Stimulated activated naive CD8-positive, alpha-beta T cell treated with anti-CD3 and anti-CD28 coated beads, Interleukin-15, Interleukin-2, amounts not matched to agents 100 U/mL and 50 U/mL, for 24 hours (primary cell): ENCODE measurements at regions not wholly inside any gene's neighbourhood (a gene's known extent, or its start where the extent isn't known, plus 50 kb on each side); places are given as distances from the start of the nearest gene placed in this dataset.

Experiments
- ATAC-seq: fragments of 150-1000 bp; cut with Tn5 transposase; one replicate; pipeline ENCODE4 v1.10.0; 2021
- DNase-seq: peaks from one replicate; pipeline ENCODE4 v3.0.0; 2021

DNA sequence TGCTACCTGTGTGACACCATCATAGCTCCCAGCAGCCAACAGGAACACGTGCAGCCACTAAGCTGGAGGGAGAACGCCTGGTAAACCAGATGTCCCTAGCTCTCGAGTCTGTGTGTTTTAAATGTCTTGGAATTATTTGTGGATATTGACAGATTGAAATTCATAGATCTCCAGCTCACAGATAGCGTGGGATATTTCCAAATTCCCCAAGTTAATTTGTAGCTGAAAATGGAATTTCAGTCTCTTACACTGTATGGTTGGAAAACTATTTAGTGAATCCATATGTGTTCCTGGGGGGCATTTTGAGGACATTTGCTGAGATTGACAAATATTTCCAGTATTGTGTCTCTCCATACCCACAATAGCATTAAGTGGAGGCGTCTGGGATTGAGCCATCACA is 618.6 kb upstream of the TMEM132C start:
- DNase-seq (no peak), ATAC-seq (no peak)

- ATAC-seq (no peak), DNase-seq (no peak)
These were observed 617.0 kb upstream of the TMEM132C start for GRCh38 chr12:127649961-127650360.

DNA sequence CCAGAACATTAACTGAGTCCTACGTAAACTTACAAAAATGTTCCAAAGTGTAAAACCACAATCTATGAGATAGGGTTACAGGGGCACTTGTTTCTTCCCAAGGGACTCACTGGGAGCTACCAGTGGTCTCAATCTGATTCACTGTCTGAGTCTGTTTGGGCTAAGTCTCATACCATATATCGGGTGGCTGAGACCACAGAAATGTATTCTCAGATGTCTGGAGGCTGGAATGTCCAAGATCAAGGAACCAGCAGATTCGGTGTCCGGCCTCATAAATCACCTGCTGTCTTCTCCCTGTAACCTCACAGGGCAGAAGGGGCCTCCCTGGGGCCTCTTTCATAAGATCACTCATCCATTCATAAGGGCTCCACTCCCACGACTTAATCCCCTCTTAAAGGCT is 616.3 kb upstream of the TMEM132C start:
- no peak for DNase-seq

DNA sequence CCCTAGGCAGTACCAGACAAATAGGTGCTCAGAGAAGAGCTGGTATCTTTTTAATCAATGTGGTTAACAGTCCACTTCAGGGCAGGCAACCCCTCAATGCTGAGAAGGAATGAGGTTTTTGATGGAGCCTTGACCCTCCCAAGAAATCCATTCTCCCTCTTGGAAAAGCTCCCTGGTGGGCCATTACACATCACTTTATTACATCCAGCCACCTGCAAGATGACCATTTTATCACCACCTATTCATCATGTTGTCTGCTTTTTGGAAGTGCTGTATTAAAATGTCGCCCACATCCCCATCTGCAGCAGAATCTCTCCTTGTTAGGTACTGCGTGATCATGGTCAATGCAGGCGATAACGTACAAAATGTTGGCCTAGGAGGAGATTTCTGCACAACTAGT is 614.7 kb upstream of the TMEM132C start:
- no peak for ATAC-seq
- no peak for DNase-seq

More for the DNA sequence above, 616.3 kb upstream of the TMEM132C start:
- ATAC-seq = no peak

DNA sequence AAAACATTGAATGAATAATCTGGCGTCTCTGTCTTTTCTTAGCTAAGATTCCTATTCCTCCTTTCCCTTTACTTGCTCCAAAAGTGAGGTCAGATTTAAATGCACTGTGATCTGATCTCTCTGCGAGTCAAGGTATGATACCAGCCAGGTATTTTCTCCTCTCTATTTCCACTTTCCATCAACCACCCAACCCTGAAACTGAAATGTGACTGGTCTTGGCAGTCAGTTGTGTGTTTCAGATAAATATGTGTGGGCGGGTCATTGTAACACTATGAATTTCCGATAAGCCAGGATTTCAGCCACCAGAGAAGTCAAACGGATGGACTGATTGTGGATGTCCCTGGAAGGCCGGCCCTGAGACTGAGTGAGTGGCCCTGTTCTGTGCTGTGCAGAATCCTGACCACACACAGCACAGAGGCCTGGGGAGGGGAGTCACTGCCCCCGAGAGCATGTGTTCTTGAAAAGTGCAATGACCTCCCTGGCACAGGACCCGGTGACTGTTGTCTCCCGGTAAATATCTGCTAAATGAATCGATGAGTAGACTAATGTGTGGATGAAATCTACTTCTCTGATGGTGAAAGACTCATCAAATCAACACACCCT is 612.5 kb upstream of the TMEM132C start:
- no peak for DNase-seq
- no peak for ATAC-seq

DNA sequence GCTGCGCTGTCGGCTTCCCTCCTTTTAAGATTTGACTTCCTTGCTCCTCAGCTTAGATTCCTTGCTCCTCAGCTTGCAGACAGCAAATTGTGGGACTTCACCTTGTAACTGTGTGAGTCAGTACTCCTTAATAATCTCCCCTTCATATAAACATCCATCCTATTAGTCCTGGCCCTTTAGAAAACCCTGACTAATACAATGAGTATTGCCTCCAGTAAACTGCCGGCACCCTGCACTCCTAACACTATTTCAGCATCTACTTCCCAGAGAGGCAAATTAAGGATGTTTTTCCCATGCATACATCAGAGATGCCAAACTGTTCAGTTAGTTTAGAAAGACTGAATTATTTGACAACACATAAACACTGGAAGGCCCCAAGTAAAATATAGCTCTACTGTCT is 611.3 kb upstream of the TMEM132C start:
- no peak for ATAC-seq
- no peak for DNase-seq

DNA sequence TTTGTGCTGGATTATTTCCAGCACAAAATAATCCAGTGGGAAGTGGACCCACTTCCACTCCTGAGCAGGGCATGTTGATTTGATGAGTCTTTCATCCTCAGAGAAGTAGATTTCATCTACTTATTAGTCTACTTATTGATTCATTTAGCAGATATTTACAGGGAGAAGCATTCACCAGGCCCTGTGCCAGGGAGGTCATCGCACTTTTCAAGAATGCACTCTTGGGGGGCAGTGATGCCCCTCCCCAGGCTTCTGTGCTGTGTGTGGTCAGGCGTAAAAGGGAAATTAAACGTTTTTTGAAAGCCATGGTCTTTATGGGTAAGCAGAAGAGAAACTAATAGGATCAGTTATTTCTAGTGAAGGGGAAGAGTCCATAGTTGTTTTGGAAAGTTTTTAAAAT is 610.7 kb upstream of the TMEM132C start:
- no peak for DNase-seq

GRCh38 chr12:127657036-127657435 is 609.9 kb upstream of the TMEM132C start:
- DNase-seq (no peak), ATAC-seq (no peak)

More for the DNA sequence above, 610.7 kb upstream of the TMEM132C start:
- no peak for ATAC-seq

DNA sequence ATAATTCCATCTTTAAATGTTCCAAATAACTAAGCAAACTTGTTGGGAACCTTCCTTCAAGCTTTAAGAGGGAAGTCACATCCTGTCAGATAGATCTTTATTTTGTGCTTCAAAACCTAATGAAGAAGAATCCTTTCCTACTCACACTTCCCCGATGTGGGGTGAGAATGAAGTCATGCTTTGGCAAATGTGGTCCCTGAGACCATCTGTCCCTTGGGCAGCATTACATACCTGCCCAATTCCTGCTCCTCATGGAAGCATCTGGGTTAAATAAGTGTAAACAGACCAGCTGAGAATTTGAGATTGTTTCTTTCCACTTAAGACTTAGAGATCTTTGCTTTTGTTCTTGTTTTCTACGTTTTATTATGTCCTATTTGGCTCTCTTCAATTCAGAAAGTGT is 606.0 kb upstream of the TMEM132C start:
- no peak for ATAC-seq
- DNase-seq = no peak

DNA sequence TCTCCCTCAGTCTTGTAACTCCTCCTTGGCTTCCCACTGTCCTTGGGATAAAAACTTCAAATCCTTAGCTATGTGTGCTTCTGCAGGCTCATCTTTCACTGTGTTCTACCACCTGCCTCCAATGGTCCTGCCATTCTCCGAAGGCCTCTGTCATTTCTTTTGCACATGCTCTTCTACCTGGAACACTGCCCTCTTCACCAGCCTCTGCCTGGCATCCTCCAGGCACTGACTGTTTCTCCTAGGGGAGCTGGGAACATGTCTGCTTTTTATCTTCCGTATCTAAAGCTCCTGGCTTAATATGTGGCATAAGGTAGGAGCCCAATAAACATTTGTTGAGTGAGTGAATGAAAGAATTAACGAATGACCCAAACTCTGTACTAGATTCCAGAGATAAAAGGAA is 603.3 kb upstream of the TMEM132C start:
- DNase-seq (no peak), ATAC-seq (no peak)

- ATAC-seq (no peak), DNase-seq (no peak)
These were observed 602.1 kb upstream of the TMEM132C start for GRCh38 chr12:127664901-127665300.

GRCh38 chr12:127667131-127667685 is 599.8 kb upstream of the TMEM132C start:
- ATAC-seq (no peak), DNase-seq (no peak)

GRCh38 chr12:127670294-127670693 is 596.7 kb upstream of the TMEM132C start:
- ATAC-seq = no peak

GRCh38 chr12:127670796-127671195 is 596.2 kb upstream of the TMEM132C start:
- ATAC-seq (no peak), DNase-seq (no peak)

More at GRCh38 chr12:127670294-127670693, 596.7 kb upstream of the TMEM132C start:
- no peak for DNase-seq

DNA sequence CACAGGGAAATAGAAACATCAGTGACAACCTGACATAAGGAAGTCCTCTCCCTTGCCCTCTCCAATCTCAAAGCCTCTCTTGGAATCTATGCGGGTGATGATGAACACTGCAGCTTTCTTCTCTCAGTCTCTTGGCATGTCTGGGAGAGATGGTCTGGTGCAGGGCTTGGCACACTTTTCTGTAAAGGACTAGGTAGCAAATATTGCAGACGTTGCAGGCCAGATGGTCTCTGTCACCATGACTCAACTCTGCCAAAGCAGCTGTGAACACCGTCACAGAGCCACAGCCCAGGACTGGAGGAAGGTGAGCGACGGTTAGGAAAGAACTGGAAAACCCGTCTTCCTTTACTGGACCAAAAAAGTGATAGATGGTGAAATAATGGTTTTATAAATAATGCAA is 591.0 kb upstream of the TMEM132C start:
- DNase-seq (no peak), ATAC-seq (no peak)

DNA sequence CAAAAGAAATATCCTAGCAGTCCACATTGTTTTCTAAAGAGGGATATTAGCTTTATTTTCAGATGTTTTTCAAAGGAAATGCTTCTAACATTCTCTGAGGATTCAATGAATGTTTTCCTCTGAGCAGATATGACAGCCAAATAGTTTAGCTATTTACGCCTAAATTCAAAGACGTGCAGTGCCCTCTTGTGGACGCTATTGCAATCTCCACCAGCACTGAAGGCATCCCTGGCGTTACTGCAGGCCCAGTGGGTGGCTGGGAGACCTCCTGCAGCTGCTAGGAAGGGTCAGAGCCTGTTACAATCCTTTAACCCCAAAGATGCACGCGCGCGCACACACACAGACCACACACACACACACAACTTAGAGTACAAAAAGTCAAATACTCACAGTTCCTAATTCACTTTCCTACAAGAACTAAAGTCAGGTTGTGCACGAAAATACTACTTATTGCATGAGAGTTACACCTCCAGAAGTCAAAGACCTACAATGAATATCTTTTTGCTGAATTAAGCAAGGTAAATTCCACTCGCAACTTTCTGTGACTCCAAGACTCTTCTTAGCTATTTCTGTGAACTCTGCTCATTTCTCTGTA is 589.3 kb upstream of the TMEM132C start:
- peak; percentile 48 for DNase-seq
- peak; percentile 46 for ATAC-seq

GRCh38 chr12:127678945-127679344 is 588.0 kb upstream of the TMEM132C start:
- ATAC-seq = no peak
- DNase-seq = no peak

GRCh38 chr12:127680516-127680915 is 586.5 kb upstream of the TMEM132C start:
- ATAC-seq = no peak

GRCh38 chr12:127681151-127681754 is 585.7 kb upstream of the TMEM132C start:
- DNase-seq (no peak), ATAC-seq (no peak)

More at GRCh38 chr12:127680516-127680915, 586.5 kb upstream of the TMEM132C start:
- no peak for DNase-seq

GRCh38 chr12:127685491-127685890 is 581.5 kb upstream of the TMEM132C start:
- no peak for DNase-seq
- no peak for ATAC-seq

DNA sequence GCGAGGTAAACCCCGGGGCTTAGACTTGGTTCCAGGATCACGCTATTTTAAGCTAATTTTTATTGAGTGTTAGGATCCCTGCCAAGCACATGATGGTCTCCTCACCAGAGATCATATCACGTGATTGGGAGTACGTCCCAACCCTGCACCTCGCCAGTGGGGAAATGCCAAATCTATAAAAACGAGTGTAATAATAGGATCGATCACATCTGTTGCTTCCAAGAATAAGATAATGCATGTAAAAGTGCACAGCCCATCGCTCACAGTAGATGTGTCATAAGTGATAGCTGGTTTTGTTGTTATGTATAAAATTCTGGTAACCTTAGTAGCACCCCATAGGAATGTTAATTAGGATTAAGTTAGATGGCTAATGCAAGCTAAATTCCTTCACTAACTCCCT is 581.0 kb upstream of the TMEM132C start:
- ATAC-seq = no peak

DNA sequence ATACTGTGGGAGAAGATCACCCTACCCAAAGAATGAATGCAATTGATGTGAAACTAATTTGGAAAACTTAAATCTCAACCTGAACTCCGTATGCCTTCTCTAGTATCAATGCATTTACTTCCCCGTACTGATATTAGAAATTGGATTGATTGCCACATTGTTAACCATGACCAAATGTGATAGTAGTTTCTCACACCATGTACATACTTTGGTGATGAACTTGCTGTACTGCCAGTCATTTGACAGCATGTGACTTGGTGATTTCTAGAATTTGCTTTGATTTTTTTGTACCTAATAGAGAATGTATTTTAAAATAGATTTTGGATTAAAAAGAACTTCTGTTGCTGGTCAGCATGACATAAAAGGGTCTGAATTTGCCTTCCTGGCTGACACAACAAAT is 579.8 kb upstream of the TMEM132C start:
- DNase-seq (no peak), ATAC-seq (no peak)

More for the DNA sequence above, 581.0 kb upstream of the TMEM132C start:
- no peak for DNase-seq

- DNase-seq (no peak), ATAC-seq (no peak)
These were observed 578.0 kb upstream of the TMEM132C start for GRCh38 chr12:127688906-127689428.
